Activated CD8-positive, alpha-beta T cell treated with anti-CD3 and anti-CD28 coated beads for 36 hours (primary cell): ENCODE measurements at regions not wholly inside any gene's neighbourhood (a gene's known extent, or its start where the extent isn't known, plus 50 kb on each side); places are given as distances from the start of the nearest gene placed in this dataset.

Source experiments
- ATAC-seq: fragments of 200-7000 bp; cut with Tn5 transposase; one replicate; pipeline ENCODE4 v1.10.0; 2021; ENCODE audit warnings: mild to moderate bottlenecking, moderate library complexity
- CTCF ChIA-PET: fragments of 350-600 bp; sonication (Branson Sonifier 250); formaldehyde crosslinking; loops from one replicate; lab custom pipeline; 2021; ENCODE audit warnings: antibody characterized with exemption; lab: Charles Lee
- POLR2A ChIA-PET: fragments of 350-600 bp; sonication (Branson Sonifier 250); formaldehyde crosslinking; loops from one replicate; lab custom pipeline; 2021; ENCODE audit warnings: antibody characterized with exemption; lab: Charles Lee
- DNase-seq: peaks from one replicate; pipeline ENCODE4 v3.0.0-alpha.2; 2020
- H3K27ac Mint-ChIP-seq: one replicate; pipeline ENCODE4 v1.8.0; 2021; ENCODE audit warnings: mild to moderate bottlenecking, mixed read lengths
- H3K27me3 Mint-ChIP-seq: one replicate; pipeline ENCODE4 v1.8.0; 2021; ENCODE audit warnings: mixed read lengths
- H3K36me3 Mint-ChIP-seq: one replicate; pipeline ENCODE4 v1.8.0; 2021; ENCODE audit warnings: low read depth, mixed read lengths
- H3K4me1 Mint-ChIP-seq: one replicate; pipeline ENCODE4 v1.8.0; 2021; ENCODE audit warnings: low read depth, mixed read lengths
- H3K4me3 Mint-ChIP-seq: one replicate; pipeline ENCODE4 v1.8.0; 2021; ENCODE audit warnings: mild to moderate bottlenecking, moderate library complexity, mixed read lengths
- H3K9me3 Mint-ChIP-seq: one replicate; pipeline ENCODE4 v1.8.0; 2021; ENCODE audit warnings: mixed read lengths
- intact Hi-C: fragments of 100-400 bp; cut with micrococcal nuclease; formaldehyde crosslinking; loops from one replicate; pipeline ENCODE4 v1.10.0; 2022
- TF ChIP-seq, protein P1 (sequence below): fragments of 200-600 bp; IDR thresholded peaks from one replicate; pipeline ENCODE4 v1.8.0; 2022; ENCODE audit warnings: antibody characterized with exemption, mild to moderate bottlenecking

GRCh38 chr9:20135119-20135697 is 346.4 kb upstream of the SLC24A2 start:
- H3K27me3 Mint-ChIP-seq = no peaks in the 10 kb centered on the region
- ATAC-seq = no peak
- DNase-seq = no peak
- no peaks in the 10 kb centered on the region for H3K36me3 Mint-ChIP-seq
- ChIA-PET CTCF (interaction anchor here (0.6 kb wide), 1 partner anchor 191 kb away, joined by 3 read pairs; no protein-coding TSS in a partner anchor), POLR2A (no interaction called here)
- H3K4me3 Mint-ChIP-seq = no peak overlapping the region
- intact Hi-C loops = no loop called here
- TF ChIP-seq, protein P1, sequence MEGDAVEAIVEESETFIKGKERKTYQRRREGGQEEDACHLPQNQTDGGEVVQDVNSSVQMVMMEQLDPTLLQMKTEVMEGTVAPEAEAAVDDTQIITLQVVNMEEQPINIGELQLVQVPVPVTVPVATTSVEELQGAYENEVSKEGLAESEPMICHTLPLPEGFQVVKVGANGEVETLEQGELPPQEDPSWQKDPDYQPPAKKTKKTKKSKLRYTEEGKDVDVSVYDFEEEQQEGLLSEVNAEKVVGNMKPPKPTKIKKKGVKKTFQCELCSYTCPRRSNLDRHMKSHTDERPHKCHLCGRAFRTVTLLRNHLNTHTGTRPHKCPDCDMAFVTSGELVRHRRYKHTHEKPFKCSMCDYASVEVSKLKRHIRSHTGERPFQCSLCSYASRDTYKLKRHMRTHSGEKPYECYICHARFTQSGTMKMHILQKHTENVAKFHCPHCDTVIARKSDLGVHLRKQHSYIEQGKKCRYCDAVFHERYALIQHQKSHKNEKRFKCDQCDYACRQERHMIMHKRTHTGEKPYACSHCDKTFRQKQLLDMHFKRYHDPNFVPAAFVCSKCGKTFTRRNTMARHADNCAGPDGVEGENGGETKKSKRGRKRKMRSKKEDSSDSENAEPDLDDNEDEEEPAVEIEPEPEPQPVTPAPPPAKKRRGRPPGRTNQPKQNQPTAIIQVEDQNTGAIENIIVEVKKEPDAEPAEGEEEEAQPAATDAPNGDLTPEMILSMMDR = no peak
- no peaks in the 10 kb centered on the region for H3K9me3 Mint-ChIP-seq
- no peak overlapping the region for H3K27ac Mint-ChIP-seq
- no peaks in the 10 kb centered on the region for H3K4me1 Mint-ChIP-seq

DNA sequence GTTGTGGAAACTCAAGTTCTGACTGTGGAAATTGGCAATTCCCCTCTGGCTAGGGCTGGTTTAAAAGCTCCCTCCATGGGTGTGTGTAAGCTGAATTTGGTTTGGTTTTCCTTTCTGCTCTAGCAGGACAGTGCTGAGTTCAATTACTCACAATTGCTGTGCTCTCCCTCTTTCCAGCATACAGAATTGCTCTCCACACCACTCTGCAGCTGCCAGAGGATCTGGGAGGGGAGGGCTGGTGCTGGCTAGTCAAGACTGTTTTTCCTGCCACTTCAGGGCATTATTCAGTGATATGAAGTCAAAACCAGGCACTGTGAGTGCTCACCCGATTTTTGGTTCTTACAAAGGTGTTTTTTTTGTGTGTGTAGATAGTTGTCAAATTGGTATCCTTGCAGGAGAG is 336.9 kb upstream of the SLC24A2 start:
- intact Hi-C loops = no loop called here
- H3K27me3 Mint-ChIP-seq = peaks cover 1% of the 10 kb centered on the region
- DNase-seq = no peak
- no peak overlapping the region for H3K27ac Mint-ChIP-seq
- TF ChIP-seq, protein P1 = no peak
- CTCF ChIA-PET = no interaction called here
- no peaks in the 10 kb centered on the region for H3K9me3 Mint-ChIP-seq
- POLR2A ChIA-PET = no interaction called here
- H3K4me1 Mint-ChIP-seq = no peaks in the 10 kb centered on the region
- ATAC-seq = no peak
- no peak overlapping the region for H3K4me3 Mint-ChIP-seq
- H3K36me3 Mint-ChIP-seq = no peaks in the 10 kb centered on the region

DNA sequence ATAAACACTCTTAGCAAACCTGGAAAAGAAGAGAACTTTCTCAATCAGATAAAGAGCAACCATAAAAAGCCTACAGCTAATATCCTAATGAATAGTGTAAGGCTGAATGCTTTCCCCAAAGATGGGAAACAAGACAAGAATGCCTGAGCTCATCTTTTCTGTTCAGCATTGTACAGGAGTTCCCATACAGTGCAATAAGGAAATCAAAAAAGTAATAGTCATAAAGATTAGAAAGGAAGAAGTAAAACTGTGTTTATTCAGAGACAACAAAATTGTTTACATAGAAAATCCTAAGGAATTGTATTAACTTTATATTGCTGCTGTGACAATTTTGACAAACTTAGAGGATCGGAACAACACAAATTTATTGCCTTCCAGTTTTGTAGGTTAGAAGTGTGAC is 330.7 kb upstream of the SLC24A2 start:
- TF ChIP-seq, protein P1 = no peak
- intact Hi-C loops = no loop called here
- ChIA-PET POLR2A (no interaction called here), CTCF (no interaction called here)
- ATAC-seq = no peak
- H3K27me3 Mint-ChIP-seq = peaks cover 1% of the 10 kb centered on the region
- H3K4me3 Mint-ChIP-seq = no peak overlapping the region
- no peaks in the 10 kb centered on the region for H3K36me3 Mint-ChIP-seq
- no peak for DNase-seq
- no peak overlapping the region for H3K27ac Mint-ChIP-seq
- peaks cover 7% of the 10 kb centered on the region for H3K9me3 Mint-ChIP-seq
- H3K4me1 Mint-ChIP-seq = no peaks in the 10 kb centered on the region

- Mint-ChIP-seq H3K4me1 (no peaks in the 10 kb centered on the region), H3K27me3 (peaks cover 1% of the 10 kb centered on the region), H3K27ac (no peak overlapping the region), H3K9me3 (peaks cover 7% of the 10 kb centered on the region), H3K4me3 (no peak overlapping the region), H3K36me3 (no peaks in the 10 kb centered on the region)
- no peak for DNase-seq
- TF ChIP-seq, protein P1 = no peak
- POLR2A ChIA-PET = interaction anchor here (0.7 kb wide), 1 partner anchor 55 kb away, joined by 3 read pairs; no protein-coding TSS in a partner anchor
- intact Hi-C loops = no loop called here
- ATAC-seq = no peak
- CTCF ChIA-PET = no interaction called here
Measured at GRCh38 chr9:20117986-20118385, 329.1 kb upstream of the SLC24A2 start.

- Mint-ChIP-seq H3K4me3 (no peak overlapping the region), H3K4me1 (no peaks in the 10 kb centered on the region), H3K27me3 (no peaks in the 10 kb centered on the region), H3K36me3 (no peaks in the 10 kb centered on the region), H3K9me3 (peaks cover 7% of the 10 kb centered on the region), H3K27ac (no peak overlapping the region)
- CTCF ChIA-PET = no interaction called here
- ATAC-seq (no peak), DNase-seq (no peak)
- POLR2A ChIA-PET = no interaction called here
- intact Hi-C loops = no loop called here
- TF ChIP-seq, protein P1 = no peak
Measured at GRCh38 chr9:20117482-20117881, 328.6 kb upstream of the SLC24A2 start.
